ENCODE measurements at regions not wholly inside any gene's neighbourhood (a gene's known extent, or its start where the extent isn't known, plus 50 kb on each side); places are given as distances from the start of the nearest gene placed in this dataset.
"Not testable (repeated sequence)": the region's sequence is repeated elsewhere in the genome, so short reads cannot be mapped to it uniquely, and the experiment has no call there.

- TF ChIP-seq CTCF, POLR2A (IDR thresholded peaks at IDR 0.05): not testable (repeated sequence)
Measured at GRCh38 chr12:131659484-131659883, 51.4 kb upstream of the SFSWAP start.

Measured in lower leg skin (tissue), 3 donors.